Endodermal cell (in vitro differentiated cells): ENCODE measurements at regions not wholly inside any gene's neighbourhood (a gene's known extent, or its start where the extent isn't known, plus 50 kb on each side); places are given as distances from the start of the nearest gene placed in this dataset.

ENCODE experiments used
- DNase-seq: peaks from one replicate; pipeline ENCODE4 v3.0.0-alpha.2; 2017
- H3K27ac ChIP-seq: 2 replicates; pipeline ENCODE4 v1.5.1; 2013; ENCODE audit warnings: mild to moderate bottlenecking, low read depth, low read length, moderate library complexity
- H3K27me3 ChIP-seq: 2 replicates; pipeline ENCODE4 v1.6.1; 2013; ENCODE audit warnings: mild to moderate bottlenecking, low read length, moderate library complexity; ENCODE audit not compliant: insufficient read depth, control insufficient read depth, poor library complexity, severe bottlenecking
- H3K36me3 ChIP-seq: 2 replicates; pipeline ENCODE4 v1.7.0; 2013; ENCODE audit warnings: mild to moderate bottlenecking, low read length, moderate library complexity; ENCODE audit not compliant: control insufficient read depth, insufficient read depth
- H3K4me1 ChIP-seq: one replicate; pipeline ENCODE4 v1.7.0; 2013; ENCODE audit warnings: low read length; ENCODE audit not compliant: control insufficient read depth, insufficient read depth
- H3K4me3 ChIP-seq: 2 replicates; pipeline ENCODE4 v1.5.1; 2013; ENCODE audit warnings: mild to moderate bottlenecking, low read length, moderate library complexity
- H3K9ac ChIP-seq: 2 replicates; pipeline ENCODE4 v1.6.1; 2013; ENCODE audit warnings: mild to moderate bottlenecking, low read length, moderate library complexity; ENCODE audit not compliant: poor library complexity, severe bottlenecking; ENCODE audit errors: extremely low read depth
- H3K9me3 ChIP-seq: 2 replicates; pipeline ENCODE4 v1.6.1; 2013; ENCODE audit warnings: mild to moderate bottlenecking, low read length, moderate library complexity; ENCODE audit not compliant: control insufficient read depth
- H3K27ac Mint-ChIP-seq: 2 replicates; pipeline ENCODE4 v1.8.0; 2020; ENCODE audit warnings: mixed read lengths
- H3K27me3 Mint-ChIP-seq: 2 replicates; pipeline ENCODE4 v1.8.0; 2021; ENCODE audit warnings: mild to moderate bottlenecking, mixed read lengths; ENCODE audit not compliant: insufficient read depth
- H3K36me3 Mint-ChIP-seq: 2 replicates; pipeline ENCODE4 v1.8.0; 2020; ENCODE audit warnings: low read depth, mixed read lengths
- H3K4me1 Mint-ChIP-seq: 2 replicates; pipeline ENCODE4 v1.8.0; 2020; ENCODE audit warnings: mixed read lengths
- H3K4me3 Mint-ChIP-seq: 2 replicates; pipeline ENCODE4 v1.8.0; 2020; ENCODE audit warnings: mild to moderate bottlenecking, moderate library complexity, mixed read lengths
- H3K9me3 Mint-ChIP-seq: 2 replicates; pipeline ENCODE4 v1.8.0; 2020; ENCODE audit warnings: mild to moderate bottlenecking, mixed read lengths
- CTCF ChIP-seq: fragments of 200-600 bp; sonication (generic); conservative IDR thresholded peaks from 2 replicates; pipeline ENCODE4 v1.5.0; 2021; ENCODE audit warnings: antibody characterized with exemption, mild to moderate bottlenecking
- WGBS, 2 experiments: methylation state at CpG; one replicate each; pipeline versions ENCODE4 v1.1.5 to v1.1.7; 2013; ENCODE audit warnings: missing lambda C conversion rate in 2 of 2, mixed read lengths in 1 of 2; ENCODE audit not compliant: insufficient coverage in 1 of 2, insufficient read length in 1 of 2; 5-methylcytosine and 5-hydroxymethylcytosine counted together

- Mint-ChIP-seq H3K27me3 (no peaks in the 10 kb centered on the region), H3K4me1 (peaks cover 24% of the 10 kb centered on the region), H3K4me3 (no peak overlapping the region), H3K9me3 (peaks cover 3% of the 10 kb centered on the region), H3K27ac (no peak overlapping the region), H3K36me3 (no peaks in the 10 kb centered on the region)
- DNase-seq: no peak
- TF ChIP-seq CTCF: no peak
- Histone ChIP-seq H3K9me3 (no peaks in the 10 kb centered on the region), H3K36me3 (no peaks in the 10 kb centered on the region), H3K27ac (no peak overlapping the region), H3K4me3 (no peak overlapping the region), H3K4me1 (no peaks in the 10 kb centered on the region), H3K27me3 (no peaks in the 10 kb centered on the region), H3K9ac (no peak overlapping the region)
Observed at GRCh38 chr9:75544815-75545214, 345.7 kb upstream of the PCSK5 start.

GRCh38 chr9:75545287-75545686, 345.2 kb upstream of the PCSK5 start:
- Histone ChIP-seq H3K9ac (no peak overlapping the region), H3K4me3 (no peak overlapping the region), H3K9me3 (no peaks in the 10 kb centered on the region), H3K27me3 (no peaks in the 10 kb centered on the region), H3K4me1 (no peaks in the 10 kb centered on the region), H3K27ac (no peak overlapping the region), H3K36me3 (no peaks in the 10 kb centered on the region)
- WGBS, 2 experiments: 71 to 86% methylated on average over 2 of the region's 3 CpGs
- H3K36me3 Mint-ChIP-seq: no peaks in the 10 kb centered on the region
- H3K27me3 Mint-ChIP-seq: no peaks in the 10 kb centered on the region
- H3K27ac Mint-ChIP-seq: no peak overlapping the region
- TF ChIP-seq CTCF: no peak
- no peak for DNase-seq
- H3K9me3 Mint-ChIP-seq: peaks cover 3% of the 10 kb centered on the region
- no peak overlapping the region for H3K4me3 Mint-ChIP-seq
- H3K4me1 Mint-ChIP-seq: peaks cover 24% of the 10 kb centered on the region

- Mint-ChIP-seq H3K4me1 (peaks cover 15% of the 10 kb centered on the region), H3K4me3 (no peak overlapping the region), H3K36me3 (no peaks in the 10 kb centered on the region), H3K9me3 (peaks cover 3% of the 10 kb centered on the region), H3K27me3 (no peaks in the 10 kb centered on the region), H3K27ac (no peak overlapping the region)
- WGBS, 2 experiments: 85 to 96% methylated on average over 2 of the region's 2 CpGs
- H3K27me3 ChIP-seq: no peaks in the 10 kb centered on the region
- DNase-seq: no peak
- H3K27ac ChIP-seq: no peak overlapping the region
- H3K4me3 ChIP-seq: no peak overlapping the region
- no peaks in the 10 kb centered on the region for H3K4me1 ChIP-seq
- no peaks in the 10 kb centered on the region for H3K36me3 ChIP-seq
- TF ChIP-seq CTCF: no peak
- H3K9ac ChIP-seq: no peak overlapping the region
- H3K9me3 ChIP-seq: no peaks in the 10 kb centered on the region
Observed at GRCh38 chr9:75548871-75549270, 341.6 kb upstream of the PCSK5 start.
